NCI-H2029 treated with DMSO at 0.1 percent for 48 hours (cell line): ENCODE measurements at regions not wholly inside any gene's neighbourhood (a gene's known extent, or its start where the extent isn't known, plus 50 kb on each side); places are given as distances from the start of the nearest gene placed in this dataset.

Experiments used
- DNase-seq: peaks from one replicate; lab custom pipeline; 2025; lab: John Stamatoyannopoulos, UW

GRCh38 chr11:121944556-121945230 is 171.3 kb downstream of the BLID start:
- DNase-seq, result no peak

GRCh38 chr11:121938076-121938475 is 177.9 kb downstream of the BLID start:
- DNase-seq, result no peak

DNA sequence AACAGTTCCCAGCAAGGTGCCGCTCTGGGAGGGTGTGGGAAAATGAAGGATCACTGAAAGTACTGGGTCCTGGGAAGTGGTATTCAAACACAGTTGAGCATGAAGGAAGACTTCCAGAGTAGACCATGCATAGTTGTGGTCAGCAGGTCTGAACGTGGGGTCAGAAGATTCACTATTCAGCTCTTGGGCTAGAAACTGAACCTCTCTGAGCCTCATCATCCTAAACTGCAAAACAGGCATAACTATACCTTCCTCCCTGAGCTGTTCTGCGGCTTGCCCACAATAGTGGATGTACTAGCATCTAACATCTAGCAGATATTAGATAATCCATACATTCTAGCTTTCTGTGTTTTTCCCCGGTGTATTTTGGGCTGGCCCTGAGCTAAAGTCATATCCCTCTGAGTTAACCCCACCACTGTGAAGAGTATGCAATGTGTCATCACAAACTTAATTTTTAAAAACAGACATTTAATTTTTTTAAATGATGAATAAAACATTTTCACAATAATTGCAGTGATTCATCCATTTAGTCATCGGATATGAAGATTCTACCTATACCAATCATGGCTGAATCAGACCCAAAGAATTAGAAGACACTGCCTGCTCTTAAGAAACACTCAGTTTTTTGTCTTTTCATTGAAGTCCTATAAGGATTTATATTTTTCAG is 179.1 kb downstream of the BLID start:
- no peak for DNase-seq

- DNase-seq, result no peak
Measured at GRCh38 chr11:121936370-121936769, 179.6 kb downstream of the BLID start.

GRCh38 chr11:121933694-121934093 is 182.3 kb downstream of the BLID start:
- DNase-seq, result no peak

DNA sequence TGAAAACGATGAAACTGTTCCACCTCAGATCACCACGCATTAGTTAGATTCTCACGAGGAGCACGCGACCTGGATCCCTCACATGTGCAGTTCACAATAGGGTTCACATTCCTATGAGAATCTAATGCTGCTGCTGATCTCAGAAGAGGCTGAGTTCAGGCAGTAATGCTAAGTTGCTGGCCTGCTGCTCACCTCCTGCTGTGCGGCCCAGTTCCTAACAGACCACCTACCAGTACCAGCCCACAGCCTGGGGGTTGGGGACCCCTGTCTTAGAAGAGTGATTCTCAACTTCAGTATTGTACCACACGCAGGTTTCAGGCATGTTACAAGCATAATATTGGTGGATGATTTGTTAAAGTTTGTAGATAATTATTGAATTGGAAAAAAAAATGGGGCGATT is 182.7 kb downstream of the BLID start:
- no peak for DNase-seq

DNA sequence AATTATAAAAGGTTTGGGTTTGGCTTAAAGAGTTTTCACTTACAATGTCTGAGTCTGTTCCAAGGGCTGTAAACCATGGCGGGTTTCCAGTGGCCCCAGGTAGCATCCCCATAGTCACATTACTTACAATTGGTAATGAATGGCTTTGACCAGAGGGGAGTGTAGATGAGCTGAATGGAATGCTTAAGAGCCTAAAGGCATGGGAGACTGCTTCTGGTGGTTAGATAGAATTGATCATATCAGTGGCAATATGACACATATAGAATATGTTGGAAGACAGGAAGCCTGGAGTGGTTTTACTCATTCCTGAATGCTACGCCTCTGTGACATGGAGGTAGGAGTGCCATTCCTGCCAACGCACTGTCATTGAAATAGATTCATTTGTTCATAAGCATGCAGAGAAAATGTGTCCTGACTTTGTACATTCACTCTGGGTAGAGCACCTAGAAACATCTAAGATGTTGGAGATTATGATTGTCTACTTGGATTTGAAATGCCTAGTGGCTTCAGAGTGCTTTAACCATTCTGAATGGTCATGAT is 183.3 kb downstream of the BLID start:
- no peak for DNase-seq

GRCh38 chr11:121931748-121932352 is 184.2 kb downstream of the BLID start:
- DNase-seq, result no peak

DNA sequence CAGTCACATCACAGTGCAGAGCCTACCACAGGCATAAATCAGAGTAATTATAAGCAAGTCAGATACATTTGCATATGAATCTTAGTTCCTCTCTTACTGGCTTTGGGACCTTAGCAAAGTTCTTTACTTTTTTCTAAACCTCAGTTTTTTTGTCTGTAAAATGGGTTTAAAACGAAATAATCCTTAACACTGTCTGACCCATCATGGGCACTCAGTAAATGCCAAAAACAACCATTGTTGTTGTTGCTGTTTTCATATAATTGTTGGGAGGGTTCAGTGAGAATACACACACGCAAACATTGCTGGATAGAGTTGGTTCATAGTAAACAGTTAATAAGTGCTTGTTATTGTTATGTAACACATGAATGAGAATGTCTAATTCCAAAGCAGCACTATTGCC is 184.9 kb downstream of the BLID start:
- DNase-seq, result no peak

GRCh38 chr11:121930004-121930965 is 185.7 kb downstream of the BLID start:
- DNase-seq, result peak; percentile 45

DNA sequence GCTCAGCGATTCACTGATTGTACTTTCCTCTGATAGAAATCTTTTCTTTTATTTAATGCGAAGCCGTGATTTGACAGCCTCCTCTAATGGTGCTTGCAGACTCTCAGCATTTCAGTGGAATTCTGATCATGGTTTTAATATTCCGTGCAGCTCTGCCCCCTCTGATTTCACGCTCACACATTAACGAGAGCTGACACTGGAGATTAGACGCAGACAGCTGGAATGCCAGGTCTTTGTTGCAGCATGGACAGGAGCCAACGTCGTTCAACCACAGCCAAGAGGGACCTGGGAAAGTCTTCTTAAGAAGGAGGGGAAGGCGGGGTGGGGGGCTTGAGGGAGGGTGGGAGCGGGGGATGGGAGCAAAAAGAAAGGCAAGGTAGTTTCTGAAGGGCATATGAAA is 186.4 kb downstream of the BLID start:
- DNase-seq, result peak; percentile 48

DNA sequence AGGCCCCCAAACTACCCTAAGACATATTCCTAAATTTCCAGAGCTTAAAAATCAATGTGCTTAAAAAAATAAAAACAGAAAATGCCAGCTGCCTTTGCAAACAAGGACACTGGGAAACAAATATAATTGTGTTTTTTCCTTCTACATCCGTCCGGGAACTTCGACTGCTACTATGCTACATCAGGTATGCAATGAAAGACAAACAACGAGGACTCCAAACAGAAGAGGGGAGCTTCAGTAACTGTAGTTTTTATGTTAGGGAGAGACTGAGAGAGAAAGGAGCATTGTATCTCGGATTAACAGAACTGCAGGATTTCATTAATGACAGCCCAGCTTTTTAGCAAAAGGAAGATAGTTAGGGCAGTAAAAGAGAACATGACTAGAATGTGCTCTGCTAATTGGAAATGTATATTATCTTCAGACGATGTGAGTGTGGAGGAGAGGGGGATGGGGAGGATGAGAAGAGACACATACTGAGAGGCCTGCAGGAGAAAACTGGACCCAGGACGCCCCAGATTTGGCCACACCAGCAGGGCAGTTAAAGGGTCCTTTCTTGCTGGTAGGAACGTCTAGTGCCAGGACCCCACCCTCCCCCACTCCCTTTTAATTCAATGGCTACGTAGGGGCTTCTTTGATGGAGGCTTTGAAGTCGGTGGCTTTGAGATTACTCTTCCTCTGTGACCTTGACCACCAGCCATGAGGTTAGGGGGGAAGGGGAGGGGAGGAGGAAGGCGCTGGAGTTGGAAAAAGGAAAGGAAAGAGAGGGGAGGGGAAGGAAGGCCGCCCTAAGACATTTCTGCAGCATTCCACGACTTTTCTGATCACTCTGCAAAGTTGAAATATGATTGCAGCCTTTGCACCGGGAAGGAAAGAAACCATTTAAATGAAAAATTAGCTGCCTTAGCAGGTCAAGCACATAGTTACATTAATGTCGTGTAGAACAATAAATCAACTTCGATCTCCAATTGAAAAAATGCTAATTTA is 187.1 kb downstream of the BLID start:
- DNase-seq, result no peak

- DNase-seq, result no peak
Measured at GRCh38 chr11:121927789-121928188, 188.2 kb downstream of the BLID start.

DNA sequence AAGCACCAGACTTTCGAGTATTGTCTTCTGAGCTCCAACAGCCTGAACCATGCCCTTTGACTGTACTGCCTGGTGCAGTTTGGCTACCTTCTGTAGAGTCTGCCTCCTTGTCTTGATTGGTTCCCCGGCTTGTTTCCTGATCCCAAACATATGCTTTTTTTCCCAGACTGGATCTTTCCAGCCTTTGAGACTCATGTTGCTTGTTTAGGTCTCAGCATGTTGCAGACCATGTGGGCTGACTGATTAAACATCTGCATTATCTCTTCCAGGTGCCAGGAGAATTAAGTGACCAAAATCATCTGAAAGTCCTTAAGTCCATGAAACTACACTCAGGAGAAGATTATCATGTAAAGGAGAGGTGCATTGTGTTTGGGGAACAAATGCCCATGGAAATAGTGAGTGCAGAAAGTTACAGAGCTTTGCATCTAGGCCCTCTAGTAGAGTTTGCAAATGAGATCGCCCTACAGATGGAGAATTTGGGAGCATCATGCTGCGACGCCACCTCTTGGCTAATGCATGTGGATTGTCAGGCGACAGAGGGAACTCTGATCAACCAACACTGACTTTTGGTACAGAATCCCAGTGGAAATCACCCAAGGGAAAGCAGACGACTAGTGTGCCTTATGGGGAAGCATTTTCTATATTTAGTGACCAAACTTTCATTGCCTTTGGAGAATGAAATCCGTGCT is 188.8 kb downstream of the BLID start:
- DNase-seq, result no peak

DNA sequence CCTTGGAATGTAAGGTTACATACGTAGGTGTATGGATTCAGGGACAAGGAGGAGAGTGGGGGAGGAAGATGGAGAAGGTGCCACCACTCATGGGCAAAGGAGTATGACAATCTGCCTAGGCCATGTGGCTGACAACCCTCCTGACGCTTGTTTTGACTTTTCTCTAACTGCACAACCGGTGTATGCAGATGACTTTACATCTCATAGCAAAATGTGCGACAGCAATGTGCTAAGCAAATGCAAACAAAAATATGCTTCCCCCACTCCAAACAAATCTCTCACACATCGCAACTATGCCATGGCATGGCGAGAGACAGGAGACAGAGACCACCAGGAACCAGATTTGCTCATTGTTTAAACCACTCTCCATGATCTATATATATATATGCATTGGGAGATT is 191.8 kb downstream of the BLID start:
- DNase-seq, result no peak

DNA sequence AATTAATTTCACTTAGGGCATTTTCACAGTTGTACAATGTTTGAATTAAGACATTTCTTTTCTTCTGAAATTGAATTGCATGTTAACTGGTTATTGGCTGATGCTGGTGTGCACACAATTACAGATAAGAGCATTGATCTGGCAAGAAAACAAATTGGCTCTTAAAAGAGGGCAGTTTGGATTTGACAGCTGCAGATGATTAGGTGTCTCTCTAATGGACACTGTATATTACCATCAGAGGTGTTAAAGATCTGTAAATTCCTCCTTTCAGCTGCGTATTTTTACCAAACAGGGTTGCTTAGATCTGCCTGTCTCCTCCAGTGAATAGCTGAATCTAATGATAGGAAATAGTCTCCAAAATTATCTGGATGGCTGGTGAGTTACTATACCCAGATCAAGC is 198.5 kb downstream of the BLID start:
- no peak for DNase-seq

- no peak for DNase-seq
Measured at GRCh38 chr11:121914508-121915059, 201.4 kb downstream of the BLID start.

DNA sequence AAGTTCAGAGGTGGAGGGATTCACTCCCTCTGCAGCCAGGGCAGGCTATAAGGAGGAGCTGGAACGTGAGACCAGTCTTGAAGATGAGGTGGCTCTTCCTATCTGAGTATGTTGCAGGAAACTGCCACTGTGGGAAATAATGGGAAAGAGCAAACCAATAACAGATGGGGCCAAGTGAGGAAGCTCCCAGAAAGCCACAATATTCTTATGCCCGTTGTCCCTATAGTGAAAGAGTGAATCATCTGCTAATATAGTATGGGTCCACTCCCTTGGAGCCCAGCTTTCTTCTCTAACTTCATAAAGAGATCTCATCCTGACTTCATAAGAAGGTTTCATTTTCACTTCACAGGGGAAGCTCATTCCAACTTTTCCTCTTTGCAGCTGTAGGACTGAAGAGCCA is 206.4 kb downstream of the BLID start:
- DNase-seq, result no peak

DNA sequence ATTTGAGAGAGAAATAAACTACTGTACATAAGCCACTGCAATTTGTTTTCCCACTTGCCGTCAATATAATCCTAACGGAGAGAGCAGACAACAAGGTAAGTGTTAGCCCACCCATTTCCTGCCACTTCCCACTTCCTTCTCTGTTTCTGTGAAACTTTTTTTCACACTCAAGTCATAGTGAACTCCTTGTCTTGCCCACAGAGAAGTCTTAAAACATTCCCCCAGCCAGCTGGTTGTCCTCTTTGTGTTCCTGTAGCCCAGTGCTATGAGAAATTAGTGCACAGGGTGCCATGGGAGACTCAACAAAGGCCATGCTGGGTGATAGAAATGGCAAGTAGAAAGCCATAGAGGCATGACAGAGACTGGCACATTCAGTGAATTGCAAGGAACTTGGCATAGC is 208.6 kb downstream of the BLID start:
- DNase-seq, result no peak

- DNase-seq, result no peak
Measured at GRCh38 chr11:121904148-121904547, 211.9 kb downstream of the BLID start.
